DMS153 (cell line): ENCODE measurements at regions not wholly inside any gene's neighbourhood (a gene's known extent, or its start where the extent isn't known, plus 50 kb on each side); places are given as distances from the start of the nearest gene placed in this dataset.
"Not testable (repeated sequence)": the region's sequence is repeated elsewhere in the genome, so short reads cannot be mapped to it uniquely, and the experiment has no call there.

Experiments used
- DNase-seq: peaks from one replicate; lab custom pipeline; 2025; lab: John Stamatoyannopoulos, UW

DNA sequence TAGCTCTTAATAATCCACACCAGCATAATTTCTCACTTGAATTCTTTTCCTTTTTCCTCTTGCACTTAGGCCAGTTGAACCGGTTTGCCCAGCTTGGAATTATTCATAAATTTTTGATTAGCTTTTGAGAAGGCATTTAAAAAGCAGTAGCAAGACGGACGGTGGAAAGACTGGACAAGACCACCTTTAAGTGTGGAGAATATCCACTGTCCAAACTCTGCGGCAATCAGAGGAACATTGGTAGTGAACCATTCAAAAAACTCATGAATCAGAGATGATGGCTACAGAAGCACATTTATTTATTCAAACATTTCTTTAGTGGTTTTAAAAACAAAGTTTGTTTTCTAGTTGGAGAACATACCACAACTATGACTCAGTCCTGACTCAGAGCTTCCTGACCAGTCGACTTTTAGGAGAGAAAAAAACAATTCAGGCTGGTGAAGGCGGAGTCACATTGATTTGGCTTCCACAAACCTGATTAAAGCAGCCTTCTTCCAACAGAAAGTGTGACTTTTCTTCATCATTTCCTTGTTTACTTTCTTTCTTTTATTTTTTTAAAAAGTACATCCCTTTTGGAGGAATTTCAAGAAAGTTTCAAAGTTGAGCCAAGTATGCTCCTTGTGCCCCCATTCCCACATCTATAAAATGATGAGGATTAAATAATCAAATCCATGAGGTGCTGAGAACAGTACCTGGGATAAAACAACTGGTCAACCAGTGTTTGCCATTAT is 128.8 kb downstream of the ADSS2 start:
- DNase-seq = no peak

DNA sequence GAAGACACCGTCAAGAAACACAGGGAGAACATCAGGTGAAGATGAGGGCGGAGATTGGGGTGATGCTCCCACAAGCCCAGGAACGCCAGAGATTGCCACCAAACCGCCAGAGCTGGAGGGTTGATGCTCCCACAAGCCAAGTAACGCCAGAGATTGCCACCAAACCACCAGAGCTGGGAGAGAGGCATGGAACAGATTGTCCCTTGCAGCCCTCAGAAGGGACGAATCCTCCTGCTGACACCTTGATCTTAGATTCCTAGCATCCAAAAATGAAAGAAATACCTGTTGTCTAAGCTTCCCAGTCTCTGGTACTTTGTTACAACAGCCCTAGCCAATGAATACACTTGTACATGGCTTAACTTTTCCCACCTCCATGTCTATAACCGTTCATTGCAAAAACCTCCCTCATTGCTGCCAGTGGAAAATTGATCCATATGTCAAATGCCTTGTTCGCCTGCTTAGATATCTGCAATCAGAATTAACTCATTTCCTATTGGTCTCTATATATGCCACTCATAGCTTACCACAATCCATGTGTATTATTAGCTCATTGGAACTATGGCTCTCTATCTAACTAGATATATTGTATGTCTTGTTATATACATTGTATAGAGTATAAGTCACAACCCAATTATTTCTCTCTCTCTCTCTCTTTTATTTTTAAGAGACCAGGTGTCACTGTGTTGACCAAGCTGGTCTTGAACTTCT is 127.4 kb downstream of the ADSS2 start:
- no peak for DNase-seq

DNA sequence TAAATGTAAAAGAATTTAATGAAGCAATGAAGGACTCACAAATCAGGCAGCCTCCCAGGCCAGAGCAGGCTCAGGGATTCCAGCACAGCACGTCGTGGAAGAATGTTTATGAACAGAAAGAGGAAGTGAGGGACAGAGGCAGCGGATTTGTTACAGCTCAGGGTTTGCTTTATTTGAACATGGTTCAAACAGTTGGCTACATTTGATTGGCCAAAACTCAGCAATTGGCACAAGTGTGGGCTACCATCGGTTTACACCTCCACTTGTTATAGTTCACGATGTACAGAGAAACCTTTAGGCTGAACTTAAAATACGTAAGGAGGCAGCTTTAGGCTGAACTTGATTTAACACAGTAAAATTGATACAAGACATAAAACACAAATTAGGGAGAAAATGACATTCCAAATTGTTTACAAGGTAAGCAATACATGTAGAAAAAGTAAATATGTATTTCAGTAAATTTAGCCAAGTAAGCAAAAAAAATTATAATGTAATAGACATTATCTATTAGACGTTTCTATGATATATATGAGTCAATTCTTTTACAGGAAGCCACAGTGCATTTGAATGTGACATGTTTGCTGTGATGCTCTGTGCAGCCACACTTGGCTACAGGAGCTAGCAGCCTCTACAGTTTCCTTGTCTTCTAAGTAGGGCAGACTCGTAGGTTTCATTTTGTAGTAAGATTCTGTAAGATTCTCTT is 126.5 kb downstream of the ADSS2 start:
- DNase-seq = no peak

DNA sequence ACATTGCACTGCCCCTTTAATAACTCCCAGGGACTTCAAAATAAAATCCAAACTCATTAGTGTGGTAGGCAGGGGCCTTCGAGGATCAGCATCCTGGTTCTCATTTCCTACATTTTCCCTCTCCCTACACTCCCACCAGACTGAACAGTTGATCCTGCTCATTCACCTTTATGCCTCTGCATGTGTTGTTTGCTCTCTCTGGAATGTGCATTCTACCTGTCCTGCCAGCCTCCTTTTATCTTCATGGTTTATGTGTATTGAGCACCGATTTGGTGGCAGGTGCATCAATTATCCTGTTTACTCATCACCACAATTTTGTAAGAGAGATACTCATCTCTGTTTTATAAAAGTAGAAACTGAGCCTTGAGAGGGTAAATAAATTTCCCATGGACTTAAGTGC is 125.0 kb downstream of the ADSS2 start:
- DNase-seq = peak; percentile 84

DNA sequence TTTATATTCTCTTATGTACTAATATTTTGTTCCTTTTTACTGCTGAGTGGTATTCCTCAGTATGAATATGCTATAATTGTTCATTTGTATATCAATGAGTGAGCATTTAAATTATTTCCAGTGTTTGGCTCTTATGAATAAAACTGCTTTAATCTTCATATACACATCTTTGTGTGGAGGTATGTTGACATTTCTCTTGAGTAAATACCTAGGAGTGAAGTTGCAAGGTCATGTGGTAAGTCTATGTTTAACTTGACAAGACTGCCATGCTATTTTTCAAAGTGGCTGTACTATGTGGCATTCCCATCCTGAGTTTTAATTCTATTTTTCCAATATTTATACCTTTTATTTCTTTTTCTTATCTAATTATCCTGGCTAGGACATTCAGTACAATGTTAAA is 124.2 kb downstream of the ADSS2 start:
- no peak for DNase-seq

DNA sequence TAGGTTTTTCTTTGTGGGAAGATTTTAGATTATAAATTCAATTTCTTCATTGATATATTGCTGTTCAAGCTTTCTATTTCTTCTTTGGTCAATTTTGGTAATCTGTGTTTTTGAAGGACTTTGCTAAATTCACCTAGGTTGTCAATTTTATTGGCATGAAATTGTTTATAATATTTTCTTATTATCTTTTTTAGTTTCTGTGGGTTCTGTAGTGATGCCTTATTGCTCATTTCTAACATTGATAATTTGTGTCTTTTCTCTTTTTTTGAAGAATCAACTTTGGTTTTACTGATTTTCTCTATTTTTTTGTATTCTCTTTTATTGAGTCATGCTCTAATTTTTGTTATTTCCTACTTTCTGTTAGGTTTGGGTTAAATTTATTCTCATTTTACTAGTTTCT is 123.2 kb downstream of the ADSS2 start:
- no peak for DNase-seq

DNA sequence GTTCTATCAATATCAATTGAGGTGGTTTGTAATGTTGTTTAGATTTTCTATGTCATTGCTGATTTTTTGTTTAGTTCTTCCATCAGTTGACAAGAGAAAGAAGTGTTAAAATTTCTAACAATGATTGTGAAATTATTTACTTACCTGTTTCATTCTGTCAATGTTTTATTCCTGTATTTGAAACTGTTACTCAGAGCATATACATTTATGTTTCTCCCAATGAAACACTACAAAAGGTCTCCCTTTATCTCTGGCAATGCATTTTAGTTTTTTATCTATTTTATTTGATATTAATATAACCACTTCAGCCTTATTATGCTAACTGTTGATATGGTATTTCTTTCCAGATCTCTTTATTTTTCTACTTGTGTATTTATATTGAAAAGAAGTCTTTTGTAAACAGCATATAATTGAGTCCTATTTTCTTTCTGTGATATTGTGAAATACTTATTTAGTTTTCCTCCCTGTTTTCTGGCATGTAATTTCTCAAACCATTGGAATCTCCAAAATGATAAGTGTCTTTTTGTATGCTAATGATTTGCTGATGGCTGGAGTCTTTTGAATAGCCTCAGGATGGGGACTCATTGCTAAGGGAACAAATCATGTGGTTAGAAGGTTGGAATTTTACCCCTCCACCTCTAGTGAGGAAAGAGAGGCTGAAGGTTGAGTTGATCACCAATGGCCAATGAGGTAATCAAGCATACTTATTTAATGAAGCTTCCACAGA is 122.0 kb downstream of the ADSS2 start:
- DNase-seq = no peak

DNA sequence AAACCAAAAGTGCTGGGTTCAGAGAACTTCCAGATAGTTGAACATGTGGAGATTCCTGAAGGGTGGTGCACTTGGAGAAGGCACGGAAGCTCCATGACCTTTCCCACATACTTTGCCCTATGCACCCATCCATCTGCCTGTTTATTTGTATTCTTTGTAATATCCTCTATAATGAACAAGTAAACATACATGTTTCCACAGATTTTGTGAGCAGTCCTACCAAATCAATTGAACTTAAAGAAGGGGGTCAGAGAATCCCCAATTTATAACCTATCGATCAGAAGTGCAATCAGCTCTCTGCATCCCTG is 121.4 kb downstream of the ADSS2 start:
- no peak for DNase-seq

DNA sequence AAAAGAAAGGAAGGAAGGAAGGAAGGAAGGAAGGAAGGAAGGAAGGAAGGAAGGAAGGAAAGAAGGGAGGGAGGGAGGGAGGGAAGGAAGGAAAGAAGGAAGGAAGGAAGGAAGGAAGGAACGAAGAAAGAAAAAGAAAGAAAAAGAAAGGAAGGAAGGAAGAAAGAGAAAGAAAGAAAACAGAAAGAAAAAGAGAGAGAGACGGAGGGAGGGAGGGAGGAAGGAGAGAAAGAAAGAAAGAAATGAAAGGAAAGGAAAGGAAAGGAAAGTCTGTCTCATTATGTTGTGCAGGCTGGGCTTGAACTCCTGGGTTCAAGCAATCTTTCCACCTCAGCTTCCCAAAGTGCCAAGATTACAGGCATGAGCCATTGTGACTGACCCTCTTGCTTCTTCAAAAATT is 118.9 kb downstream of the ADSS2 start:
- not testable (repeated sequence) for DNase-seq

DNA sequence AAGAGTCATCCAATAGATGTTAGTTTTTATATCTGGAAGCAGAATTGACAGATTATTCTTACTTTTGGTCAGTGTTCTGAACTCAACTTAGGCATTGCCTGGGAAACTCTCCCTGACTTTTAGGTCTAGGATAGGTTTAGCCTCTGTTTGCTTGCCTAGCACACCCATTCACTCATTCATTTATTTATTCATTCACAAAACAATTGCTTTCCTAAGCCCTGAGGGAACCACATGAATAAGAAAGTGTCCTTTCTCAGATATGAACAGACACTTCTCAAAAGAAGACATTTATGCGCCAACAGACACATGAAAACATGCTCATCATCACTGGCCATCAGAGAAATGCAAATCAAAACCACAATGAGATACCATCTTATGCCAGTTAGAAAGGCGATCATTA is 117.4 kb downstream of the ADSS2 start:
- not testable (repeated sequence) for DNase-seq

DNA sequence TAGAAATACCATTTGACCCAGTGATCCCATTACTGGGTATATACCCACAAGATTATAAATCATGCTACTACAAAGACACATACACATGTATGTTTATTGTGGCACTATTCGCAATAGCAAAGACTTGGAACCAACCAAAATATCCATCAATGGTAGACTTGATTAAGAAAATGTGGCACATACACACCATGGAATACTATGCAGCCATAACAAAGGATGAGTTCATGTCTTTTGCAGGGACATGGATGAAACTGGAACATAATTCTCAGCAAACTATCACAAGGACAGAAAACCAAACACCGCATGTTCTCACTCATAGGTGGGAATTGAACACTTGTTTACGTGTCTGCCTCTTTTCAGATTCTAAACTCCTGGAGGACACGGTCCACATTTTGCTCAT is 116.9 kb downstream of the ADSS2 start:
- DNase-seq = not testable (repeated sequence)

DNA sequence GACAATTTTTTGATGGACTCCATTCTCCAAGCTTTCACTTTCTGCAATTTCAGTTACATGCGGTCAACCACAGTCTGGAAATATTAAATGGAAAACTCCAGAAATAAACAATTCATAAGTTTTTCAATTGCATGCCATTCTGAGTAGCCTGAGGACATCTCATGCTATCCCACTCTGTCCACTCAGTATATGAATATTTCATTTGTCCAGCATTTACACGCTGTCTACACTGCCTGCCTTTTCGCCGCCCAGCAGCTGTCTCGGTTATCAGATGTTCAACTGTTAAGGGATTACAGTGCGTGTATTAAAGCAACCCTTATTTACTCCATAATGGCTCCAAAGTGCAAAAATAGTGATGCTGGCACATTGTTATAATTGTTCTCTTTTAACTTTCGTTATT is 116.3 kb downstream of the ADSS2 start:
- DNase-seq = no peak

DNA sequence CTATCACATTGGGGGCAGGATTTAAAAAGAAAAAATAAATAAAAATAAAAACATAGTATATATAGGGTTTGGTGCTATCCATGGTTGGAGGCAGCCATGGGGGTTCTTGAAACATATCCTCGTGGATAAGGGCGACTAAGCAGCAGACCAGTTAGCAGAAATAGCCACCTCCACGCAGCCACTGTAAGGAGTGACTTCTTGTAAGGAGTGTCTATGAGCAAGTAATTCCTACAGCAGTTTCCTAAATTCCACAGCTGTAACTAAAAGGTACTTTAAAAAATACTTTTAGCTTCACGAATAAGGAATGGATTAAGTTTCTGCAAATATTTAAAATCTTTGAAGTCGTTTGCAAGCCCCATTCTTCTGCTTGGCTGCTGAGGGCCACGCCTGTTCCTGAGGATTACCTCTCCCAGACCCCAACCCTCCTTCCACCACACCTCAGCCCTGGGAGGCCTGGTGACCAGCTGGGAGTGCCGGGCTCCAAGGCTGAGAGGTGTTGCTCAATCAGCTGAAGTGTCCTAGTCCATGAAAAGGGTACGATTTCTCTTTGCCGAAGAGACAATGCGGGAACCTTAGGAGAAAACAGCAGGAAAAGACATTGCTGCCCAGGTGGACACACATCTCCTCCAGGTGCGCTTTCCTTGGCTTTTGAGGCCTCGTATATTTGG is 115.3 kb downstream of the ADSS2 start:
- DNase-seq = no peak

DNA sequence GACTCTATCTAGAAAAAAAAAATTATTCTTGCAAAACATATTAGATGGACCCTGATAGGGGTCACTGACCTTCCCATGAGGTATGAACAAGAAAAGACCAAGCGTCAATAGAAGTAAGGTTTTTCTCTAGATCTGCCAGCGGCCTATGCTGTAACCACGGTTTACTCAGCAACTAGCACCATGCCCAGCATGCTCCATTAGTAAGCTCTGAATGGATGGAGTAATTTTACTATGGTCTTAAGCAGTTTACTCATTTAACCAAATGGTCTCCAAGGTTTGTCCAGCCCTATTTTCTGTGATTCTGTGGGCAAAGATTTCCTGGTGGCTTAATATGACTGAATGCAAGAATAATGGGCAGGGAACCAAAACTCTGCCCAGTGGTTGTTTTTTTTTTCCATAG is 113.9 kb downstream of the ADSS2 start:
- no peak for DNase-seq

DNA sequence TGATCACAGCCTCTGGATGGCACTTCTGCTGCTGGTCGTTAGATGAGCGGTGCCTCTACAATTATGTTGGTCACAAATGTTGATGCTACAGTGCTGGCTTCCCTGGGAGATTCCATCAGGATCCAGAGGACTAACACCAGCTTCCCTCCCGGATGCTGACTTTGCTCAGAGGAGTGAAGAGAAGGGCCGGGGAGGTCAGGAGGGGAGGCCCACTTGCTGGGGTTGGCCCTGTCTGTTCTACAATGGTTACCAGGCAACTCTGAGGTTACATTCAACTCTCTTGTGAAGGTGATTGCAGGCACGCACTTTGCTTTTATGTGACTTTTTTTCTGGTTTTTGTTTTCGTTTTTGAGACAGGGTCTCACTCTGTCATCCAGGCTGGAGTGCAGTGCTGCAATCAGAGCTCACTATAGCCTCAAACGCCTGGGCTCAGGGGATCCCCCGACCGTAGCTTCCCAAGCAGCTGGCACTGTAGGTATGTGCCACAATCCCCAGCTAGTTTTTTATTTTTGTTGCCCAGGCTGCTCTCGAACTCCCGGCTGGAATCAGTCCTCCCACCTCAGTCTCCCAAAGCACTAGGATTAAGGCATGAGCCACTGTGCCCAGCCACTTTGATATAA is 112.5 kb downstream of the ADSS2 start:
- DNase-seq = no peak

DNA sequence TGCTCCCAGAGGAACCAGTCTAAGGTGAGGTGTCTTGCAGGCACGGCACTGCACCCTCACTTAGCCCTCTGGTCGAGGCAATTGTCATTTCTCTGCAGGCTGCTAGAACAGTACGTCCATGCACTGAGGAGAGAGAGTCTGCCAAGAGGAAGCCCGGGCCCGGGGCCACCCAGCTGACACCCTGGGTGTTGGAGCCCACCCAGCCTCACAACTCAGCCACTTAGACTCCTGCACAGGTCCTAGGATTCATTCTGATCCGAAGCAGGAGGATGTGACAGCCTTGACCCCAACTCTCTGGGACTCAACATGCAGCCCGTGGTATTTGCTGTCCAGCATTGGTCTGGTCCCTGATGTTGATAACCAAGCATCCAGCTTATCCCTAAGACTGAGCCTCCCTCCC is 111.9 kb downstream of the ADSS2 start:
- no peak for DNase-seq

DNA sequence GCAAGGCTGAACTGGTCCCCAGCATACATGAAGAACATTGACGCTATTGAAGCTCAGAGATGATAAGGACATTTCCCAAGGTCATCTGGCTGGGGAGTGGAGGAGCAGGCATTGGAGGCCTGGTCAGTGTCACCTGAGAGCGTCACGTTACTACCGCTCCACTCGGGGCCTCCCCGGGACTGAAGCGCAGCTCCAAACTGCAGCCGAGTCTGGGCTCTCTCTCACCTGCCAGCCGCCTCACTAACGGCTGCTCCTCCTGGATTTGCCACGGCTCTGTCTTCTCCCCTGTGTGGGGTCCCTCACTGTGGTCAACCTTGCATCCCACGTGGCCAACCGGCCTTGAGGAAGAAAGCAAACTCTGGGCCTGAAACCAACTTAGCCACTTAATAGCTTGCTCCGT is 111.3 kb downstream of the ADSS2 start:
- no peak for DNase-seq

DNA sequence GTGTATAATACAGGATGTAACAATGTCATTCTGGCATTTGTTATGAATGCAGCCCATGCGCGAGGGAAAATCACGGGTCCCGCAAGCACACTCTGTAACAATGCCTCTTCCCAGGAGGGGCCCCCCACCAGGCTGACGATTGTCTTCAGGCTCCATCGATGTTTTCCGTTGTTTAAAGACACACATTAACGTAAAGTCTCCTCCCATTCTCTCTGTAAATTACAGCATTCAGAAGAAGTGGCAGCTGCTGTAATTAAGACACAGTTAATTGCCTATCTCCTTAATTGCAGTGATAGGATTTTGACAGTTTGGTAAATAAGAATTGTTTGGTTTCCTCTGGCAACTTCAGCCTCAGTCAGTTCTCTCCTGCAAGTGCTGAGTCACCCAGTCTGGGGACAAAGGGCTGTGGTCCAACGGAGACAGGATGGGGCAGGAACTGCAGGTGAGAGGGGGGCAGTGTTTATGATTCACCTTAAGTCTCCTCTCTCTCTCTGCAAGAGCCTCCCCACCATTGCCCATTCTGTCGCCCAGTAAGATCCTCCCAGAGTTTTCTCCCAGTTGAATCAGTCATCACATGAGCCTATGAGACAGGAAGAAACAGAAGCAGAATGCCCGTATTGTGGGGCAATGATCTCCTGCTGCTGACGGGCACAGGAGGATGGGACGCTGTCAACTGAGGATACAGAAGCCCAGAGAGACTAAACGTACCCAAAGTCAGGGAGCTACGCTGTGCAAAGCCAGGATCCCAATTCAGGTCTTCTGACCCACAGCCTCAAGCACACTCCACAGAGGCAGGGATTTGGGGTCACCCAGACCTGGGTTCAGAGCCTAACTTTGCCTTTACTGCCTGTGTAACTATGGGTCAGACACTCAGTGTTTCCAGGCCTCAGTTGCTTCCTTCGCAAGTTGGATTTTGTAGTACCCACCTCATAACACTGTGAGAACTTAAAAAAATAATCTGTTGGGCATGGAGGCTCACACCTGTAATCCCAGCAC is 110.0 kb downstream of the ADSS2 start:
- peak; percentile 80 for DNase-seq

DNA sequence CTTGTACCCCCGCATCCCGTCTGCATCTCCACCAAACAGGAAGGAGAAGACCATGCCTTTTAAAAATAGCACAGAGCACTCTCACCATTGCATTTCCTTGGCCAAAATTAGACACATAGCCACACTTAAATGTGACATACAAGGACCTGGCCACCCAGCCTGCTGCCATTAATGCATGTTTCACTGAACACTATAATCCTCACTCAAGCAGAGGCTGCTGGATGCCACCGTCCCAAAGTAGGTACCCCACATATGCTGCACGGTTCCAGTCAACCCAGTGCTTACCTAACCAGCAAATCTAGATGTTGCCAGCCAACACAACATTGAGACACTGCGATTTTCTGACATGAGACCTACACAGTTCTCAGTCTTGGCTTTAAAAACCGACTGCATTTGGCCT is 107.7 kb downstream of the ADSS2 start:
- DNase-seq = no peak

DNA sequence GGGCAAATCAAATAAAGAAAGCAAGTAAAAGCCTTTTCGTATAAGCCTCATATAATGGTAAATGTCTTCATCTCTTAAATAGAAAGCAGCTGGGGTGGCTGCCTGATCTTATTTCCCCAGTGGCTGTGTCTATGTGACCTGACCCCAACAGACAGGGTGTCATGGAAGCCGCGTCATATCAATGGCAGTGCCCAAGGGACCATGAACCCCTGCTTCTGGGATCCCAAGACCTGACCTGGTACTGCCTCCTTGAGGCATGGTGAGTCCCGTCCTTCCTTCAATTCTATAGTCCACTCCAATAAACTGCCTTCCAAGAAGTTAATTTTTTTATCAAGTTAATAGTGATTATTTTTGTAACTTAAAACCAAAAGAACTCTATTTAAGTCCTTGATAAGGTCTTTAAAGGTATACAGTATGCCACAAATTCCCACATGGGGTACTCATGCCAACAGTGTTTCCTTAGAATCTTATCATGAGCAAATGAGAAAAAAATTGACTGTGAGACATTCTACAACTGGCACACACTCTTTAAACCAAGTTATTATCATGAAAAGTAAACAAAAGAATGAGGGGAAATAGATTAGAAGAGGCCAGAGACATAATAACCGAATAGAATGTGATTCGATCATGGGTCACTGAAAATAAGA is 104.6 kb downstream of the ADSS2 start:
- no peak for DNase-seq
